ENCODE measurements at regions not wholly inside any gene's neighbourhood (a gene's known extent, or its start where the extent isn't known, plus 50 kb on each side); places are given as distances from the start of the nearest gene placed in this dataset.

GRCh38 chr5:120088412-120088811, 375.7 kb upstream of the PRR16 start:
- no peak for DNase-seq (ENCODE audit: low spot score)
- in situ Hi-C loops (cut with MboI; ENCODE audit: low sequenced_read_pairs, unreplicated experiment): no loop called here
- no peak for TF ChIP-seq CTCF (IDR thresholded peaks at IDR 0.05; ENCODE audit: borderline replicate concordance, control extremely low read depth, extremely low read depth, insufficient read depth, missing control alignments)

- TF ChIP-seq CTCF (IDR thresholded peaks at IDR 0.05; ENCODE audit: borderline replicate concordance, control extremely low read depth, extremely low read depth, insufficient read depth, missing control alignments): no peak
- no peak for DNase-seq (ENCODE audit: low spot score)
- in situ Hi-C loops (cut with MboI; ENCODE audit: low sequenced_read_pairs, unreplicated experiment): no loop called here
These were observed 375.3 kb upstream of the PRR16 start for GRCh38 chr5:120088836-120089235.

GRCh38 chr5:120091376-120091948, 372.6 kb upstream of the PRR16 start:
- DNase-seq (ENCODE audit: low spot score): no peak
- in situ Hi-C loops (cut with MboI; ENCODE audit: low sequenced_read_pairs, unreplicated experiment): no loop called here
- TF ChIP-seq CTCF (IDR thresholded peaks at IDR 0.05; ENCODE audit: borderline replicate concordance, control extremely low read depth, extremely low read depth, insufficient read depth, missing control alignments): no peak

- in situ Hi-C loops (cut with MboI; ENCODE audit: low sequenced_read_pairs, unreplicated experiment): no loop called here
- TF ChIP-seq CTCF (IDR thresholded peaks at IDR 0.05; ENCODE audit: borderline replicate concordance, control extremely low read depth, extremely low read depth, insufficient read depth, missing control alignments): no peak
- no peak for DNase-seq (ENCODE audit: low spot score)
These were observed 371.5 kb upstream of the PRR16 start for GRCh38 chr5:120092649-120093048.

- TF ChIP-seq CTCF (IDR thresholded peaks at IDR 0.05; ENCODE audit: borderline replicate concordance, control extremely low read depth, extremely low read depth, insufficient read depth, missing control alignments): no peak
- in situ Hi-C loops (cut with MboI; ENCODE audit: low sequenced_read_pairs, unreplicated experiment): no loop called here
- no peak for DNase-seq (ENCODE audit: low spot score)
These were observed 370.9 kb upstream of the PRR16 start for GRCh38 chr5:120093178-120093577.

GRCh38 chr5:120096413-120096812, 367.7 kb upstream of the PRR16 start:
- no peak for TF ChIP-seq CTCF (IDR thresholded peaks at IDR 0.05; ENCODE audit: borderline replicate concordance, control extremely low read depth, extremely low read depth, insufficient read depth, missing control alignments)
- no peak for DNase-seq (ENCODE audit: low spot score)
- in situ Hi-C loops (cut with MboI; ENCODE audit: low sequenced_read_pairs, unreplicated experiment): no loop called here

- in situ Hi-C loops (cut with MboI; ENCODE audit: low sequenced_read_pairs, unreplicated experiment): no loop called here
- DNase-seq (ENCODE audit: low spot score): no peak
- TF ChIP-seq CTCF (IDR thresholded peaks at IDR 0.05; ENCODE audit: borderline replicate concordance, control extremely low read depth, extremely low read depth, insufficient read depth, missing control alignments): no peak
These were observed 365.7 kb upstream of the PRR16 start for GRCh38 chr5:120098426-120098825.

All from GM13976 (cell line).